ENCODE measurements at regions not wholly inside any gene's neighbourhood (a gene's known extent, or its start where the extent isn't known, plus 50 kb on each side); places are given as distances from the start of the nearest gene placed in this dataset.

DNA sequence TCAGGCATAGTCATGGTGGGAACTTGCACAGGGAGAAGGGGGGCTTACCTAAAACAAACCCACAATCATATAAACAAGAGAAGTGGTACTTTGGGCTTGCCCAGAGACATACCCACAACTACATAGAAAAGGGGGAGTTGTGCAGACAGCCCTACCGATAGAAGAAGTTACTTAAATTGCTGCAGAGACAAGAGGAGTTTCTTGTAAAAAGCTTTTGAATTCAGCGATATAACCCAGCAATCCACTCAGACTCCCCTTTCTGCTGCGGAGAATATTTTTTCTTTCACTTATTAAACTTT, 164.0 kb upstream of the ETV3 start:
- TF ChIP-seq POLR2A (IDR thresholded peaks at IDR 0.05), result no peak
- TF ChIP-seq, protein P1, sequence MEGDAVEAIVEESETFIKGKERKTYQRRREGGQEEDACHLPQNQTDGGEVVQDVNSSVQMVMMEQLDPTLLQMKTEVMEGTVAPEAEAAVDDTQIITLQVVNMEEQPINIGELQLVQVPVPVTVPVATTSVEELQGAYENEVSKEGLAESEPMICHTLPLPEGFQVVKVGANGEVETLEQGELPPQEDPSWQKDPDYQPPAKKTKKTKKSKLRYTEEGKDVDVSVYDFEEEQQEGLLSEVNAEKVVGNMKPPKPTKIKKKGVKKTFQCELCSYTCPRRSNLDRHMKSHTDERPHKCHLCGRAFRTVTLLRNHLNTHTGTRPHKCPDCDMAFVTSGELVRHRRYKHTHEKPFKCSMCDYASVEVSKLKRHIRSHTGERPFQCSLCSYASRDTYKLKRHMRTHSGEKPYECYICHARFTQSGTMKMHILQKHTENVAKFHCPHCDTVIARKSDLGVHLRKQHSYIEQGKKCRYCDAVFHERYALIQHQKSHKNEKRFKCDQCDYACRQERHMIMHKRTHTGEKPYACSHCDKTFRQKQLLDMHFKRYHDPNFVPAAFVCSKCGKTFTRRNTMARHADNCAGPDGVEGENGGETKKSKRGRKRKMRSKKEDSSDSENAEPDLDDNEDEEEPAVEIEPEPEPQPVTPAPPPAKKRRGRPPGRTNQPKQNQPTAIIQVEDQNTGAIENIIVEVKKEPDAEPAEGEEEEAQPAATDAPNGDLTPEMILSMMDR (IDR thresholded peaks at IDR 0.05), result no peak

Data from lower leg skin (tissue), 3 donors.